Central memory CD4-positive, alpha-beta T cell (primary cell): ENCODE measurements at regions not wholly inside any gene's neighbourhood (a gene's known extent, or its start where the extent isn't known, plus 50 kb on each side); places are given as distances from the start of the nearest gene placed in this dataset.
"Not testable (repeated sequence)": the region's sequence is repeated elsewhere in the genome, so short reads cannot be mapped to it uniquely, and the experiment has no call there.

Source experiments
- DNase-seq: peaks from one replicate; pipeline ENCODE4 v3.0.0; 2022

GRCh38 chr6:153984811-153985210 is 54.2 kb upstream of the OPRM1 start:
- DNase-seq = no peak

DNA sequence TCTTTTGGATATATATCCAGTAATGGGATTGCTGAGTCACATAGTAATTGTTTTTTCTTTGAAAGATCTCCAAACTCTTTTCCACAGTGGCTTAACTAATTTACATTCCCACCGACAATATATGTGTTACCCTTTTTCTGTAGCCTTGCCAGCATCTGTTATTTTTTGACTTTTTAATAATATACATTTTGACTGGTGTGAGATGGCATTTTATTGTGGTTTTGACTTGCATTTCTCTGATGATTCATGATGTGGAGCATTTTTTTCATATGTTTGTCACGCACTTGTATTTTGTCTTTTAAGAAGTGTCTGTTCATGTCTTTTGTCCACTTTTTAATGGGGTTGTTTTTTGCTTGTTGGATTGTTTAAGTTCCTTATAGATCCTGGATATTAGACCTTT is 58.9 kb upstream of the OPRM1 start:
- no peak for DNase-seq

DNA sequence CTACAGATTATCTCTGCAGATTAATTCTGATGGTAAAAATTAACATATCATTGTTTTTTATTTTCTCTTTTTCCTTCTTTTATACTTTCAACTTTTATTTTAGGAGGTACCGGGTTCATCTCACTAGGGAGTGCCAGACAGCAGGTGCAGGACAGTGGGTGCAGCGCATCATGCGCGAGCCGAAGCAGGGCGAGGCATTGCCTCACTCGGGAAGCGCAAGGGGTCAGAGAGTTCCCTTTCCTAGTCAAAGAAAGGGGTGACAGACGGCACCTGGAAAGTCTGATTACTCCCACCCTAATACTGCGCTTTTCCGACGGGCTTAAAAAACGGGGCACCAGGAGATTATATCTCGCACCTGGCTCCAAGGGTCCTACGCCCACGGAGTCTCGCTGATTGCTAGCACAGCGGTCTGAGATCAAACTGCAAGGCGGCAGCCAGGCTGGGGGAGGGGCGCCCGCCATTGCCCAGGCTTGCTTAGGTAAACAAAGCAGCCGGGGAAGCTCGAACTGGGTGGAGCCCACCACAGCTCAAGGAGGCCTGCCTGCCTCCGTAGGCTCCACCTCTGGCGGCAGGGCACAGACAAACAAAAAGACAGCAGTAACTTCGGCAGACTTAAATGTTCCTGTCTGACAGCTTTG is 60.0 kb upstream of the OPRM1 start:
- DNase-seq = not testable (repeated sequence)

DNA sequence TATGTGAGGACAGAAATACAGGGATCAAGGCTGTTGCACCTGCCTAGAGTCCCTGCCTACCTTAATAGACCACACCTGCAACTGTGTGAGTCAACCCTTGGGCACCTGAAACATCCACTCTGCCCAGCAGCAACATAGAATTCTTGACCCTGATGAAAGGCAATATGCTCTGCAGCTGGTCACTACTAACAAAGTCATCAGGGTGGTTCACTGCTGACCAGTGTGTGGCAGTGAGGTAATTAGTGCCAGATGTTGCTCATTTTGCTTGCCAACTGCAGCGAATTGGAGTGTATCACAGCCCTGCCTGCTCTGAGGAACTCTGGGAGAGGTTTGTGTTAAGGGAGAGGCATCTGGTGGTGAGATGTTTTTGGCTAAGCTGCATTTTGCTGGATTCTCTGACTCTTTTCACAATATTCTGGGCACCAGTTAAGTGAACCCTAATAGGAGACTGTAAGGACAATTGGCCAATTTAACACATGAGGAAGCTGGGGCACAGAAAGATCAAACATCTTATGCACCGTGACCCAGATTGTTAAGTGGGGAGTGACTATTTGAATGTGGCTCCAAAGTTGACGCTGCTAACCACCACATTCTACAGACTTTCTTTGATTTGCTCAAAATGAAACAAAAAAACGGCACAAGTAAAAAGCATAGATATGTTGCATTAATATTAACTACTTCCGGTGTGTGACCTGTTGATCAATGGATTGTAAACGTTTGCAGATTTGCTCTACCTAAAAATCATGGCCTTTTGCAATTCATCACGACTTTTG is 61.9 kb upstream of the OPRM1 start:
- no peak for DNase-seq

GRCh38 chr6:153966001-153966400 is 73.0 kb upstream of the OPRM1 start:
- no peak for DNase-seq

GRCh38 chr6:153963352-153963751 is 75.7 kb upstream of the OPRM1 start:
- no peak for DNase-seq

DNA sequence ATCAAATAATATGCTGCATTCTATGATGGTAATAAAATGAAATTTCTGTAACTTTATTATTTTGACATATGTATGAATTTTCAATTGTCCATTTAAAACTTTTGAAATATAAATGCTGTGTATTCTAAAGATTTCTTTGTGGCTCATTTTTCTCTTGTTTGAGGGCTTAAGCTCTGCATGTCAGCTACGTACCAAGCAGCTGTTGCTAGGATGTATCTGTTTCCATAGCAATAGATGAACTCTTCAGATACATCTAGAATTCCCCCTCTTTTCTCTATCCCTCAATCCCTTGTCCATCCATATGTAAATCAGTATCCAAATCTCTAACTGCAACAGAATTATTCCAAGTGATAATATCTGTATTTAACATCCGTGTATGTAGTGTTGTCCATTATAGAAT is 76.5 kb upstream of the OPRM1 start:
- DNase-seq = no peak

GRCh38 chr6:153960741-153961140 is 78.3 kb upstream of the OPRM1 start:
- no peak for DNase-seq

- DNase-seq = no peak
Observed at GRCh38 chr6:153960281-153960680, 78.8 kb upstream of the OPRM1 start.

- no peak for DNase-seq
Observed at GRCh38 chr6:153959276-153959675, 79.8 kb upstream of the OPRM1 start.

GRCh38 chr6:153958860-153959259 is 80.2 kb upstream of the OPRM1 start:
- DNase-seq = no peak

- no peak for DNase-seq
Observed at GRCh38 chr6:153957394-153957793, 81.6 kb upstream of the OPRM1 start.

DNA sequence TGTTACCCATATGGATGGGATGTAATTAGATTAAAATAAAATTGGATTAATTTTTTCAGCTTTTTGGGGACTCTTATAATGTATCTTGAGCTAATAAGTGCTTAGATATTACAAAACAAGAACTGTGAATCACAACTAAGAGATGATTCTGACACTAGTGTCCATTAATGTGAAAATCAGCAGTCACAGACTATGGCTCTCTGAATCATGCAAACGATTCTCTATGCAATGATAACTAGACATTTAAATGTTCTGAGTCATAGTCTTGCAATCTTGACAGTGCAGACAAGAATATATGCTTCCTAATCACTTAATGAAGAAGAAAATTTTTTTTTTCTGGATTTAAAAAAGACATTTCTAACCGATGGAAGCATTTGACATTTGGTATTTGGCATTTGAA is 82.2 kb upstream of the OPRM1 start:
- no peak for DNase-seq

GRCh38 chr6:153949616-153950015 is 89.4 kb upstream of the OPRM1 start:
- DNase-seq = no peak

DNA sequence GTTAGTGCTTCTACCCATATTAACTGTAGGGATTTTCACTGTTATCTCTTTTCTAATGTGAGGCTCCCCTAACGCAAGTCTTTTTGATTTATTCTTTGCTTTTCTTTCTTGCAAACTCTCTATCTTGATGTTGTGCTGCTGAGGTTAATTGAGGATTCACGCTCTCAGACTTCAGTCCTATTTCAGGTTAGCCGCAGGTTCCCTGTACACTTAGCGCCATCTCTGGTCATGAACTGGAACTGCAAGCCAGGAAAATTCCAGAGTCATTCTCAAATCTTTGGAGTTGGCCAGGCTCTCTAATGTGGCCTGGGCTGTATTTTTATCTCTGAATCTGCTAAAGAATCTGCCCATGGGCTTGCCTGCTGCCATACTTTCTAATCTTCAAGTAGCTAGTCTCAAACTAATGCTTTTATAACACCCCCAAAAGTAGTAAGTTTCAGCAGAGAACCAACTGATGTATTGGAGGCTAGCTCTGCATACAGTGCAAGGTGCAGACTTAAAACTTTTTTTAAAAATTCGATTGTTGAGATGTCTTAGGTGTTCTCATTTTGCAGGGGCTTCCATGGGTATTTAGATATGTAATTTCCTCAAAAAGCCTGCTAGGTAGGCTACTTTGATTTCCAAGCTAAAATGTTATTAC is 91.1 kb upstream of the OPRM1 start:
- DNase-seq = no peak

DNA sequence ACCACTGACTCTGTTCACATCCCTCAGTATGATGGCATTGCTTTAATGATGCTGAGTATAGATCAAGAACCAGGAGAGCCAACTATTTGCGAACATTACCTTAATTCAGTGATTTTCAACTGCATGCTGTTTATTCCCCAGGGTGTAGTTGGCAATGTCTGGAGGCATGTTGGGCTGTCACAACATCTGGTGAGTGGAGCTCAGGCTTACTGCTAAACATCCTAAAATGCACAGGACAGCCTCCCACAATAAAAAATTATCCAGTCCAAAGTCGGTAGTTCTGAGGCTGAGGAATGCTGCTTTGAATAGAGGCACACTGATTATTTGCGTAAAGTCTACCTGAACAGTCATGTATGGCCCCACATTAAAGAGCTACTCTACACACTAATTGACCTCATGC is 94.8 kb upstream of the OPRM1 start:
- no peak for DNase-seq

- no peak for DNase-seq
Observed at GRCh38 chr6:153942361-153942760, 96.7 kb upstream of the OPRM1 start.

DNA sequence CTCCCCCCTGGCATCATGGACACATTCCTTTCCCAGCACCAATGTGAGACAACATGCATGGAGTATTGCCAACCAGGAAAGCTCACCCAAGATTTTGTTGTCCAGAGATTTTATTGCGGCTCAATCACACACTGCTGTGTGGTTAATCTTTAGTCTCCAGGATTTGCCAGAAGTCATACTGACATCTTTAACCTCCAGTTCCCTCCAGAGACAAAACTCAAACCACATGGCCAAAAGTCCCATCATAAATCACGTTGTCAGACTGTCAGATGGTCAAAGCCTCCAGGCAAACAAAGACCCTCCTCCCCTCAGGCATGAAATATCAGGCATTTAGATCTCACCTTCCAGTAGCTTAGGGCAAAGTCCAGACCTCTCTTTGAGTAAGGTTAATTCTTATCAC is 97.3 kb upstream of the OPRM1 start:
- DNase-seq = no peak

- no peak for DNase-seq
Observed at GRCh38 chr6:153938876-153939275, 100.2 kb upstream of the OPRM1 start.

- no peak for DNase-seq
Observed at GRCh38 chr6:153931431-153931830, 107.6 kb upstream of the OPRM1 start.

DNA sequence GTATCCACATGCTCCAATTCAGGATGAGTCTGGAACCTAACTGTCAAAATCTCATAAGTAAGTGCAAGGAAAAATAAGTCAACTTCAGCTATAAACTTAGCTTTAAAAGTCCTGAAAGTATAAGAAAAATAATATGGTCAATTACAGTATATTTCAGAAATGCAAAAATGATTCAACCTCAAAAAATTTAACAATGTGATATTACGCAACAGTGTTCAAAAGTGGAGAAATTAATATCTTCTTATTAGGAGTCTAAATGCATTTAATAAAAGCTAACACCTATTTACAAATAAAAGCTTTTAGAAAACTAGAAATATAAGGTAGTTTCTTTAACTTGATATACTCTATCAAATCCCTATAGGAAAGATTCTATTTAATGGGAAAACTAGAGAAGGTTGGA is 111.2 kb upstream of the OPRM1 start:
- no peak for DNase-seq

GRCh38 chr6:153898360-153899059 is 140.5 kb upstream of the OPRM1 start:
- DNase-seq = no peak

- no peak for DNase-seq
Observed at GRCh38 chr6:153882411-153882810, 156.6 kb upstream of the OPRM1 start.

DNA sequence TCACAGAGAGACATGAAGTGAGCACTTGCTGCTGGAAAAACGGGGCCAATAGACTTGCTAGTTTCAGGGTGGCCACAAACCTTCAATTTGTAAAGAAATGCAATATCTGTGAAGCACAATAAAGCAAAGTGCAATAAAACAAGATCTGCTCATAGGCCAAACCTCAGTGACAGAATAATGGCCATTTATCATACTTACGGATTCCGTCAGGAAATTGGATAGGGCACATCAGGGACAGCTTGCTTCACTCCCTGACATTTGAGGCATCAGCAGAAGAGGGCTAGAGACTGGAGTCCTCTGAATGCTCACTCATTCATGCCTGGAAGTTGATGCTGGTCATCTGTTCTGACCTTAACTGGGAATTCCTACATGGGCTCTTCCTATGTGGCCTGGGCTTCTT is 165.5 kb upstream of the OPRM1 start:
- no peak for DNase-seq
